ENCODE measurements at regions not wholly inside any gene's neighbourhood (a gene's known extent, or its start where the extent isn't known, plus 50 kb on each side); places are given as distances from the start of the nearest gene placed in this dataset.

GRCh38 chr13:103335241-103335640 lies 269.0 kb upstream of the SLC10A2 start:
- Histone ChIP-seq H3K4me1 (ENCODE audit: control insufficient read depth, low read length) (no peaks in the 10 kb centered on the region), H3K27me3 (ENCODE audit: control insufficient read depth, low read length) (no peaks in the 10 kb centered on the region), H3K4me3 (ENCODE audit: low read length) (no peak overlapping the region), H3K27ac (ENCODE audit: low read depth, low read length) (no peak overlapping the region), H3K79me2 (ENCODE audit: control insufficient read depth, low read length) (no peaks in the 10 kb centered on the region), H3F3A (ENCODE audit: control insufficient read depth, insufficient read depth) (no peaks in the 10 kb centered on the region), H3K9me2 (replicated peaks; ENCODE audit: control insufficient read depth, low read length) (no peaks in the 10 kb centered on the region), H3K4me2 (ENCODE audit: low read length) (no peak overlapping the region), H3K36me3 (ENCODE audit: control insufficient read depth, low read length) (no peaks in the 10 kb centered on the region), H3K9me3 (ENCODE audit: control insufficient read depth, insufficient read depth, low read length) (peaks cover 2% of the 10 kb centered on the region; the same call in 1 of the 2 replicates), H4K20me1 (ENCODE audit: control insufficient read depth, insufficient read depth, low read depth, low read length) (no peaks in the 10 kb centered on the region)
- TF ChIP-seq CTCF (IDR thresholded peaks at IDR 0.05; ENCODE audit: low read depth, low read length, poor library complexity, severe bottlenecking) (no peak), EZH2phosphoT487 (IDR thresholded peaks at IDR 0.05; ENCODE audit: borderline replicate concordance, low read length) (no peak)

- Histone ChIP-seq H3K36me3 (ENCODE audit: control insufficient read depth, low read length) (no peaks in the 10 kb centered on the region), H3K4me1 (ENCODE audit: control insufficient read depth, low read length) (no peaks in the 10 kb centered on the region)
These were observed 265.7 kb upstream of the SLC10A2 start for GRCh38 chr13:103331924-103332323.

GRCh38 chr13:103328899-103329298 lies 262.7 kb upstream of the SLC10A2 start:
- H3K27ac ChIP-seq (ENCODE audit: low read depth, low read length), result no peak overlapping the region
- H3K4me3 ChIP-seq (ENCODE audit: low read length), result no peak overlapping the region
- no peaks in the 10 kb centered on the region for H4K20me1 ChIP-seq (ENCODE audit: control insufficient read depth, insufficient read depth, low read depth, low read length)
- H3K4me2 ChIP-seq (ENCODE audit: low read length), result no peak overlapping the region
- H3K9me3 ChIP-seq (ENCODE audit: control insufficient read depth, insufficient read depth, low read length), result no peaks in the 10 kb centered on the region
- no peaks in the 10 kb centered on the region for H3F3A ChIP-seq (ENCODE audit: control insufficient read depth, insufficient read depth)
- H3K79me2 ChIP-seq (ENCODE audit: control insufficient read depth, low read length), result no peaks in the 10 kb centered on the region
- TF ChIP-seq EZH2phosphoT487 (IDR thresholded peaks at IDR 0.05; ENCODE audit: borderline replicate concordance, low read length), result no peak
- TF ChIP-seq CTCF (IDR thresholded peaks at IDR 0.05; ENCODE audit: low read depth, low read length, poor library complexity, severe bottlenecking), result no peak
- no peaks in the 10 kb centered on the region for H3K4me1 ChIP-seq (ENCODE audit: control insufficient read depth, low read length)
- no peaks in the 10 kb centered on the region for H3K9me2 ChIP-seq (replicated peaks; ENCODE audit: control insufficient read depth, low read length)
- no peaks in the 10 kb centered on the region for H3K27me3 ChIP-seq (ENCODE audit: control insufficient read depth, low read length)
- no peaks in the 10 kb centered on the region for H3K36me3 ChIP-seq (ENCODE audit: control insufficient read depth, low read length)

More at GRCh38 chr13:103331924-103332323, 265.7 kb upstream of the SLC10A2 start:
- Histone ChIP-seq H3K9me2 (replicated peaks; ENCODE audit: control insufficient read depth, low read length) (no peaks in the 10 kb centered on the region), H3K27ac (ENCODE audit: low read depth, low read length) (no peak overlapping the region), H3K9me3 (ENCODE audit: control insufficient read depth, insufficient read depth, low read length) (no peaks in the 10 kb centered on the region), H4K20me1 (ENCODE audit: control insufficient read depth, insufficient read depth, low read depth, low read length) (no peaks in the 10 kb centered on the region), H3K4me3 (ENCODE audit: low read length) (no peak overlapping the region), H3F3A (ENCODE audit: control insufficient read depth, insufficient read depth) (no peaks in the 10 kb centered on the region), H3K79me2 (ENCODE audit: control insufficient read depth, low read length) (no peaks in the 10 kb centered on the region), H3K4me2 (ENCODE audit: low read length) (no peak overlapping the region), H3K27me3 (ENCODE audit: control insufficient read depth, low read length) (no peaks in the 10 kb centered on the region)
- TF ChIP-seq CTCF (IDR thresholded peaks at IDR 0.05; ENCODE audit: low read depth, low read length, poor library complexity, severe bottlenecking) (no peak), EZH2phosphoT487 (IDR thresholded peaks at IDR 0.05; ENCODE audit: borderline replicate concordance, low read length) (no peak)
